ENCODE measurements at regions not wholly inside any gene's neighbourhood (a gene's known extent, or its start where the extent isn't known, plus 50 kb on each side); places are given as distances from the start of the nearest gene placed in this dataset.

- in situ Hi-C loops (cut with MboI; ENCODE audit: low sequenced_read_pairs), result no loop called here
Observed at GRCh38 chr17:74028354-74029116, 174.9 kb upstream of the RPL38 start.

GRCh38 chr17:74031316-74032090, 172.0 kb upstream of the RPL38 start:
- in situ Hi-C loops (cut with MboI; ENCODE audit: low sequenced_read_pairs), result no loop called here

- in situ Hi-C loops (cut with MboI; ENCODE audit: low sequenced_read_pairs), result no loop called here
Observed at GRCh38 chr17:74032222-74032621, 171.3 kb upstream of the RPL38 start.

- in situ Hi-C loops (cut with MboI; ENCODE audit: low sequenced_read_pairs), result no loop called here
Observed at GRCh38 chr17:74037320-74037719, 166.2 kb upstream of the RPL38 start.

- in situ Hi-C loops (cut with MboI; ENCODE audit: low sequenced_read_pairs), result no loop called here
Observed at GRCh38 chr17:74040291-74040690, 163.2 kb upstream of the RPL38 start.

GRCh38 chr17:74040729-74041128, 162.7 kb upstream of the RPL38 start:
- in situ Hi-C loops (cut with MboI; ENCODE audit: low sequenced_read_pairs), result no loop called here

- in situ Hi-C loops (cut with MboI; ENCODE audit: low sequenced_read_pairs), result no loop called here
Observed at GRCh38 chr17:74041869-74042640, 161.4 kb upstream of the RPL38 start.

GRCh38 chr17:74042744-74043486, 160.6 kb upstream of the RPL38 start:
- in situ Hi-C loops (cut with MboI; ENCODE audit: low sequenced_read_pairs), result no loop called here

- in situ Hi-C loops (cut with MboI; ENCODE audit: low sequenced_read_pairs), result no loop called here
Observed at GRCh38 chr17:74043976-74044375, 159.5 kb upstream of the RPL38 start.

GRCh38 chr17:74045608-74046280, 157.7 kb upstream of the RPL38 start:
- in situ Hi-C loops (cut with MboI; ENCODE audit: low sequenced_read_pairs), result no loop called here

GRCh38 chr17:74049167-74049966, 154.1 kb upstream of the RPL38 start:
- in situ Hi-C loops (cut with MboI; ENCODE audit: low sequenced_read_pairs), result no loop called here

- in situ Hi-C loops (cut with MboI; ENCODE audit: low sequenced_read_pairs), result no loop called here
Observed at GRCh38 chr17:74049967-74050458, 153.5 kb upstream of the RPL38 start.

- in situ Hi-C loops (cut with MboI; ENCODE audit: low sequenced_read_pairs), result no loop called here
Observed at GRCh38 chr17:74051348-74051747, 152.1 kb upstream of the RPL38 start.

- in situ Hi-C loops (cut with MboI; ENCODE audit: low sequenced_read_pairs), result no loop called here
Observed at GRCh38 chr17:74052993-74053711, 150.3 kb upstream of the RPL38 start.

GRCh38 chr17:74053712-74054078, 149.8 kb upstream of the RPL38 start:
- in situ Hi-C loops (cut with MboI; ENCODE audit: low sequenced_read_pairs), result no loop called here

GRCh38 chr17:74054249-74054648, 149.2 kb upstream of the RPL38 start:
- in situ Hi-C loops (cut with MboI; ENCODE audit: low sequenced_read_pairs), result no loop called here

GRCh38 chr17:74055508-74056160, 147.8 kb upstream of the RPL38 start:
- in situ Hi-C loops (cut with MboI; ENCODE audit: low sequenced_read_pairs), result no loop called here
